HG02981 (cell line): ENCODE measurements at regions not wholly inside any gene's neighbourhood (a gene's known extent, or its start where the extent isn't known, plus 50 kb on each side); places are given as distances from the start of the nearest gene placed in this dataset.
"Not testable (repeated sequence)": the region's sequence is repeated elsewhere in the genome, so short reads cannot be mapped to it uniquely, and the experiment has no call there.

ENCODE experiments used
- ATAC-seq: cut with Tn5 transposase; IDR thresholded peaks from one replicate; pipeline ENCODE4 v1.9.1; 2021; ENCODE audit warnings: mild to moderate bottlenecking, moderate library complexity; ENCODE audit not compliant: unreplicated experiment

DNA sequence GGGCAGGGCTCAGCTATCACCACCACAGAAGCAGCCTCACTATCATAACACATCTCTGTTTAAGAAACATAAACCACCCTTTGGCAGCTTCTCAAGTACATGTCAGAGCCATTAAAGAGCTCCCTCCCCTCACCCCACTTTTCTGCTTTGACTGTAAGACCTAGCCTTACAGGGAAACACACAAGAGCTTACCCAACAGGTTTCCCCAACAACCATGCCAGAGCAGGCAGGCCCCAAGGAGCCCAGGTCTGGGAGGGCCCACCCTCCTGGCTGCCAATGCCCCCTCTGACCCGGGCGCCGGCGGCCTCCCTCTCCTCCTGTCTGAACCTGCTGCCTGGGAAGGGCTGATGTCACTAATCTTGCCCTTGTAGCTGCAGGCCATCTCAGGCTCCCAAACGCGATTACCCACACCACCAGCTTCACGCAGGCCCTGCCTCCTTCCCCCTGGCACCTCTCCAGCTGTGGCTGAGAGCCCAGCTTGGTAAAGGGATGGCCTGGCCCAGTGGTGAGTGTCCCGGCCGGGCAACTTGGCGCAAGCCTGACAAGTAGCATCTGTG, 402.0 kb downstream of the MAFB start:
- no peak for ATAC-seq

DNA sequence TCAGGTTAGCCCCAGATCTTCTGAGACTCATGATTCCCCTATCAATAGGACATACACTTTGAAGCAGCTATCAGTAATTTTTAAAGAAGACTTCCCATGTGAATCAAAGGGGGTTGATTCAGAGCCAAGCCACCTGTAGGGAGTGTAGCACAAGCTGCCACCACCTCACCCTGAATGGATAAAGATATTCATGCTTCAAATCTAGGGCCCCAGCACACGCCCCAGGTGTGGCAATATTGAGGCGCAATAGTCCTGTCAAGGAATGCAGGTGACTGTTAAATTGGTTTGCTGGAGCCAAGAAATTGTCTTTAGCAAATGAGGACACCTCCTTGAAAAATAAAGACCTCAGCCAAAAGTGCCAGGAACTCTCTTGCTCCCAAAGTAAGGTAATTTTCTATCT, 404.4 kb downstream of the MAFB start:
- no peak for ATAC-seq

DNA sequence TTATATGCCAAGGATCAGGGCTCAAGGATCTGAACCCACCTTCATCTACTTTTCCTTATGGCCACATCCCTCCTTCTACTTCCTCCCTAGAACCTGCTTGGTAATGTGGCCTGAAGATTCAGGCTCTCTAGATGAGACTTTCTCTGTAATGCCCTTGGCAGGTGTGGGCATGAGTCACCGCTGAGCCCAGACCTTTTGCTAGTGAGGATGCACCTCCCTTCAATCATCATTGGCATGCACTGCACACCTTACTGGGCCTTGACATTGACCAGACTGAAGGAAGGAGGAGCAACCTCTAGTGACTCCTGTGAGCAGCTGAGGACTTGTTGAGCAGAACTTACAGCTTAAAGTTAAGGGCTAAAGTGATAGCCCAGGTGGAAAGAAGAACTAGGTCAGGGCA, 405.3 kb downstream of the MAFB start:
- no peak for ATAC-seq

DNA sequence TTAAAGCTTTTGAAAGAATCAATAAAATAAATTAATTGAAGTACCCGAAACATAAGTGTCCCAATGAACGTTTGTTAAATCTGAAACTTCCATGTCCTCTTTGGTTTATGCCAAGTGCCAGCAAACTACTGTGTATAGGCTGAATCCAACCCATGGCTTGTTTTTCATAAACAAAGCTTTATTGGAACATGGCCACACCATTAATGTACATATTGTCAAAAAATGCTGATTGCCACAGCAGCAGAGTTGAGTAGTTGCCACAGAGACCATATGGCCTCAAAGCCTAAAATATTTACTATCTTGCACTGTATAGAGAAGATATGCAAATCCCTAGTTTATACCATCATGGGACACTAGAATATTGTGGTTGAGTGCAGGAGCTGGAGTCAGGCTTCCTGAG, 406.1 kb downstream of the MAFB start:
- ATAC-seq, result no peak

DNA sequence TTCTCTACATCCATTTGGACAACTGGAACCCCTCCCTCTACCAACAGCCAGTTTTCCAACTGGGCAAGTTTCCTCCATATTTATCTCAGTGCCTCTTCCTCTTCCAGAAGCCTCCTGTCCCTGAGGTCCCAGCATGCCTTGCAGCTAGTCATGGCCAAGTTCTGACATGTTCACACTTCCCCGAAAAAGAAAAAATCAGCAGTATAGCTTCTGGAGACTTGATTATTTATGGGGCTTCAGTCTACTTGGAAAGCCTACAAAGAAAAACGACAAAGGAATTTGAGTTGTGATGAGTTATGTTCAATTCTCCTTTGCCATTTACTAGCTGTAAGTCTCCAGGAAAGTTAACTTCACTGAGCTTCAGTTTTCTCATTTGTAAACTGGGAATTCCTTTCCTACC, 406.5 kb downstream of the MAFB start:
- ATAC-seq, result no peak

DNA sequence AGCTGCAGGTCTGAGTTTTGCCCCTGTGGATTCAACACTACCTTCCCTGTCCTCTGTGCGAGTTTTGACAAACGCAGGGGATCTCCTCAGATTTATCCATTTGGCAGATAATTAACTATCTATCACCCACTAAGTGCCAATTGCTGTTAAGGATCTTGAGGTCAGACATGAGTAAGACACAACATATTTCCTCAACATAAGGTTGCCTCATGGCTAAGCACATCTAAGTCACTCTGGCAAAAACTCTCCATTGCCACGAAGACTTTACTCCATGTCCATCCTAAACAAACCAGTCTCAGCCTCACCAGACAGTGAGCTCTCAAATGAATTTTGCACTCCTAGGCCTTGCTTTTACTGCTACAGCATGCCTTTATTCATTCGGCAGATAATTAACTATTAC, 408.4 kb downstream of the MAFB start:
- no peak for ATAC-seq

DNA sequence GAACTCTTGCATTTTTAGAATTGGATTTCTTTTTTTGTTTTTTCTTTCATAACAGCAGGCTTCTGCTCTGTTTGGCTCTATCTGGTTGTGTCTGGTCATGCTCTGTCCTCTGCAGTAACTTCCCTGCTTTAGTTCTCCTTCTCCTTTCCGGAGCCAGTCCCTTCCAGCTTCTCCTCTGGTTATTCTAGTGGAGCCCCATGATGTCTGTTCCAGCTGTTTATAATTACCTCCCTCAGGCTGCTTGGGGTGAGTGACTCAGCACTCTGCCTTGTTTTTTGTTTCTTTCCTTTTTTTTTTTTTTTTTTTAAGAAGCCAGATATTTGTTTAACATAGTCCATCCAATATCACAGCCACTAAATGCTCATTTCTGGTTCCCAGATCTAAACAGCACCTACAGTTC, 409.6 kb downstream of the MAFB start:
- no peak for ATAC-seq

DNA sequence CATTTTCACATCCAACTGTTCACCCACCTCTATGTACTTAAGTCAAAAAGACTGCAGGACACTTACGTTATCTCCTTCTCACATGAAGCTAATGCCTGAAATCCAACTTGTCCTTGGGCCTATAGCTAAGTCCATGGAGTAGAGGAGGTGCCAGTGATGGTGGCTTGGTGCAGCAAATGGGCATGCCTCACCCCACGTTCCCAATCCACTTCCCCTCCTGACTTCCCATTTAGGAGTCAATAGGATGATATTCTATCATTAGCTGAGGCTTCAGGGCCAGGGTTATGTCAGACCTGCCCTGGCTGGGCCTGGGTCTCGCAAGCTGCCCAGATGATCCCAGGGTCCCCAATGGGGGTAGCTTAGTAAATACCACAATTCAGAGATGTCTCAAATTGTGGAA, 410.4 kb downstream of the MAFB start:
- no peak for ATAC-seq

DNA sequence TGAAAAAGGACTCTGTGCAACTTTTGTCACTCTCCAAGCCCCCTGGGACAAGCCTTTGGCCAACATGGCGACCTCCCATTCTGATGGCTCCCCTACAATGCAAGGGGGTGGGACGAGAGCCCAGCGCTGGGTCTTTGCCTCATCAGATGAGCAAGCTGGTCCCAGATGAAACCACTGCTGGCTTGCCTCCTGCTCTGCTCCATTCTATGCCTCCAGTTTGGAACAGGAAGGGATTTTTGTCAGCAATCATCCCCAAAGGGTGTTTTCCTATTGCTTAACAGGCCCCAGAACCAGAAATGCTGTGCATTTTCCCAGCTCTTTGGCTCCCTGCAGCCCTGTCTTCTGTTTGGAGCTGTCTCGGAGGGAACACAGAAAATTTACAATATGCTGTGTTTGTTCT, 412.7 kb downstream of the MAFB start:
- no peak for ATAC-seq

DNA sequence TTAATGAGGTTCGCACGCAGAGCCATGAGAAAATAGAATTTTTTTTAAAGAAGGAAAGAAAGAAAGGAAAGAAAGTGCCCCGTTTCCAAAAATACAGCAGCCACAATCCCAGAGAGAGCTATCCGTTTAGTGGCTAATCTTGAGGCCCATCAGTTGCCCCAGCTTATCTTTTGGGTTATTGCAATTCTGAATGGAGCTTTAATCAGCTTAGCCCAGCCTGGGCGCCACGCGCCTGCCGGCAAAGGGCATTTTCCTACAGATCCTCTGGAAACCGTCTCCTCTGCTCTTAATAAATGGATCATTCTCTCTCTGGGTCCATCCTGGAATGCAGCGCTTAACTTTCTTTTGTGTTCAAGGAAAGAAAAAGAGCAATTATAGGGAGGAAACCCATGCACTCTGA, 413.3 kb downstream of the MAFB start:
- ATAC-seq, result no peak

DNA sequence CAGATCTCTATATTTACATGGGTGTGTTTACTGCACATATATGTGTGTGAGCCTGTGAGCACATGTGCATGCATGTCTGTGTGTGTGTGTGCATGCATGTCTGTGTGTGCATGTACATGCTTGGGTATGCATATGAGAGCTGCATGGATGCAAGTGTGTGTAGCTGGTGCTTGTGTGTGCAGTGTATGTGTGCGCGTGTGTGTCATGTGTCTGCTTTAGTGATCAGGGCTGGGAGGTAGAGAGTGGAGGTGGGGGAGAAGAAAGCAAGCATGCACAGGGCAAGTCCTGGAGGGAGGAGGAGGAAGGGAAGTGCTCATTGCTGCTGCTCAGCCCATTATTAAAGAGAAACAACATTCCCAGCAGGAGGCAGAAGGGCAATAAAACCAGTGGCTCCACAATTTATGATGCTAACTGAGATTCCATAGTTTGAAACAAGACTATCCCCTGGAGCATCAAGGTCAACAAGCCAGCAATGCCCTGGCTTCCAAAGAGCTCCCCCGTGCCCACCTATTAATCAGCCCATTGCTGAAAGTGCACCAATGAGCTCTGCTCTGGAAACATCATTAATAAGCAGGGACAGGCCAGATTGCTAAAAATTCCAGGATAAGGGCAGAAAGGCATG, 414.0 kb downstream of the MAFB start:
- no peak for ATAC-seq

DNA sequence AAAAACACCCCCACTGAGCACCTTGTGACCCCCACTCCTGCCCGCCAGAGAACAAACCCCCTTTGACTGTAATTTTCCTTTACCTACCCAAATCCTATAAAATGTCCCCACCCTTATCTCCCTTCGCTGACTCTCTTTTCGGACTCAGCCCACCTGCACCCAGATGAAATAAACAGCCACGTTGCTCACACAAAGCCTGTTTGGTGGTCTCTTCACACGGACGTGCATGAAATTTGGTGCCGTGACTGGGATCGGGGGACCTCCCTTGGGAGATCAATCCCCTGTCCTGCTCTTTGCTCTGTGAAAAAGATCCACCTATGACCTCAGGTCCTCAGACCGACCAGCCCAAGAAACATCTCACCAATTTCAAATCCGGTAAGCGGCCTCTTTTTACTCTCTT, 419.8 kb downstream of the MAFB start:
- ATAC-seq, result not testable (repeated sequence)

DNA sequence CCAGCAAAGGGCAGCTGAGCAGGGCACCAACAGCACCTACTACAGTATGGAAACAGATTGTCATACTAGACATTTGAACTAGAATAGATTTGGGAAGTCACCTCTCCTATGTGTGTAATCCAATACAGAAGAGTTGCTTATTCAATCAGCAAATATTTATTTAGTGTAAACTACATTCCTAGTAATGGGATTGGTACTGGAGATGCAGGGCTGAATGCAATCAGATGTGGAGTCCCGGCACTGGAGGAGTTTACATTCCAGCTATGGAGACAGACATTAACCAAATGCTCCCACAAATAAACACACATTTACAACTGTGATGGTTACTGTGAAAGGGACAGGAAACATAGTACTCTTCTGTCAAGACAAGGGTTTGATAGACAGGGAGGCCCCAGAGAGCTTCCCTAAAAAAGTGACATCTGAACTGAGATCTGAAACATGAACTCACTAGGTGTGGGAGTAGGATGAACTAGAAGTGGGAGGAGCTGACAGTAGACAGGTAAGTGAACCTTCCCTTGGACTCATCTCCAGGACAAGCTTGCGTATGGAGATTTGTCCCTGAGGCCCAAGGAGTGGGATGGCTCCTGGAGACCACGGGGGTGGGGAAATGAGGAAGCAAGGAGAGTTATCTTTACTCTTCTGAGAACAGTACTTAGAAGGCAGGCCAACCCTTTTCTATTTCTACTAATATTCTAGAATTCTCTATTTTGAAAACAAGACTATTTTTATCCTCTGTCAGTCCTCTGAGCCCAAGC, 420.5 kb downstream of the MAFB start:
- no peak for ATAC-seq

DNA sequence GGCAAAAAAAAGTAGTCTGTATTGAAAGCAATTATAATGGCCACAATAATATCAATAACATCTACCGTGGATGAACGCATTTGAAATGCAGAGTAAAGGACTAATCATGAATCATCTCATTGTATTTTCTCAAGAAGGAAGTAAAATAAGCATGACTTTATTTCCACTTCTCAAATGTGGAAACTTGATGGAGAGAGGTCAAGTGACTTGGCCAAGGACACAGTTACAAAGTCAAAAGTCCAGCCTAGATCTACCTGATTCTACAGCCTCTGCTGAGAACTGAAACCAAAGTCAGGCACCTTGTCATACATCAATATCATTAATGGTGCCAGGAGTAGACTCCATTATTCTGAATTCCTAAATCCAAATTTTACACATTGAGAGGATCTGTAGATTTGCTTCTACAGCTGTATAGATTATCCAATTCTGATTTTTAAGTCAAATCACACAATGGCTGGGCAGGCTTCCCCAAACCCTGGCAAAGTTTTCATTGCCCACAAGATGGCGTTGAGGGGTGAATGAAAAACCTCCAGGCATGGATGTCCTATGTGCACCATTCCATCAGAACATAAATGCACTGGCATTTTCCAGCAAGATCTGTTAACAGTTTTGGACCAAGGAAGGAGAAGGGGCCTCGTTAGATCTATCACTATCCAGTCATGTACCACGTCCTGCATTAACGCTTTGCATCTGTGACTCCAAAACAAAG, 423.1 kb downstream of the MAFB start:
- no peak for ATAC-seq

DNA sequence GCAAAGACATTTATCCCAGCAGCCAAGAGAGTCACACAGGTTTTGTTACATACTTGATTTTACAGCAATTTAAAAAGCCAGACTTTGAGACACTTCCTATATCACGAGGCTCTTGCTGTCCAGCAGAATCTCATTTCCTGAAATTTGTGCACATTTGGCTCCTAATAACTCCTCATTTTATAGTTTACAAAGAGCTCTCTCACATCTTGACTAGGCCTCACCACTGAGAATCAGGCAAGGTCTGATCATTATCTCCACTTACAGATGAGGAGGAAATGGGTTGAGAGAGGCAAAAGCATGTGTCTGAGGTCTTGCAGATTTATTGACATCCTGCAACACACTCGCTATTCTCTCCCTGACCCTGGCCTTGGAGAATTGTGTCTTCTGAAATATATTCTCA, 426.8 kb downstream of the MAFB start:
- ATAC-seq, result no peak

DNA sequence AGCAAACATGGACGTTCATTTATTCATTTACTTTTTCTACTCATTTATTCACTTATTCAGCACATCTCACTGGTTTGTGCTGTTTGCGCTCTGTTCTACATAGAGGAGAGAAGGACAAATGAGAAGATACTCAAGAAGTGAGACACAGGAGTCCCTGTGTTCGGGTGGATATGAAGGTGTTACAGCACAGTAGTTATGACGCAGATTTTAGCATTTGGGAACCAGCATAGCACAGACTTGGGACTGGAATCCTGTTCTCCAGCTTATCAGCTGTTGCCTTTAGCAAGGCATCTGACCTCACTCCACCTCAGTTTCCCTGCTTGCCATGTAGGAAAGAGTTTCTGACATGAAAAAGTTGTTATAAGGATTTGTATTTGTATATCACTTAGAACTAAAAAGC, 430.1 kb downstream of the MAFB start:
- no peak for ATAC-seq

DNA sequence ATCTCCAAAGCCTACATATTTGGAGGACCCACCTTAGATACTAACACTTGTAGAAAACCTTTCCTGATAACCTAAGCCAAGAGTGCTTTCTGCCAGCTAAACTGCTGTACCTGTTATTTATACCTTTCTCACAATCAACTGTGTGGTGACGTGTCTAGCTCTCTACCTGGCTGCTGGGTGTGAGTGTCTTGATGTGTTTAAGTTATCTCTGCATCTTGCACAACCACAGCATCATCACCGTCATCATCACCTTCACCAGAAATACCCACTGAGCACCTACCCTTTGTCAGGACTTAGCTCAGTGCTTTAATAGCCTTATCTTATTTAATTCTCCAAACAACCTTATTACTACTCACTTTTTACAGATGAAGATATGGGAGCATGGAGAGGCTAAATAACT, 431.3 kb downstream of the MAFB start:
- ATAC-seq, result no peak

DNA sequence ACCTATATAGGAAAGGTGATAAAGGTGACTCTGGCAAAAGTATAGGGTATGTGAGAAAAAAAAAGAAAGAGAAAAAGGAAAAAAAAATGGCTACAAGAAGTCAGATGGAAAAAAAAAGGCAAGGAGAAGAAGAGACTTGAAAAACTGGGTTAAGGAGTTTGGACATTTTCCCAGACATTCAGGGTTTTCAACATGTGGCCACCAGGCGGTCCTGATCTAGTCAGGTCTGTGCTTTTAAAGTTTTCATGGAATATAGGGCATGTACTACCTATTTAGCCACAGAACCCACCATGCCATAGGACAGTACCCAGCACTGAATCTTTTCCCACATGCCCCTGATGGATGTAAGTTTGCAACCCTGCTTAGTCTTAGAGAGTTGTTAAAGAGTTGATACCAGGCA, 433.7 kb downstream of the MAFB start:
- ATAC-seq, result no peak

DNA sequence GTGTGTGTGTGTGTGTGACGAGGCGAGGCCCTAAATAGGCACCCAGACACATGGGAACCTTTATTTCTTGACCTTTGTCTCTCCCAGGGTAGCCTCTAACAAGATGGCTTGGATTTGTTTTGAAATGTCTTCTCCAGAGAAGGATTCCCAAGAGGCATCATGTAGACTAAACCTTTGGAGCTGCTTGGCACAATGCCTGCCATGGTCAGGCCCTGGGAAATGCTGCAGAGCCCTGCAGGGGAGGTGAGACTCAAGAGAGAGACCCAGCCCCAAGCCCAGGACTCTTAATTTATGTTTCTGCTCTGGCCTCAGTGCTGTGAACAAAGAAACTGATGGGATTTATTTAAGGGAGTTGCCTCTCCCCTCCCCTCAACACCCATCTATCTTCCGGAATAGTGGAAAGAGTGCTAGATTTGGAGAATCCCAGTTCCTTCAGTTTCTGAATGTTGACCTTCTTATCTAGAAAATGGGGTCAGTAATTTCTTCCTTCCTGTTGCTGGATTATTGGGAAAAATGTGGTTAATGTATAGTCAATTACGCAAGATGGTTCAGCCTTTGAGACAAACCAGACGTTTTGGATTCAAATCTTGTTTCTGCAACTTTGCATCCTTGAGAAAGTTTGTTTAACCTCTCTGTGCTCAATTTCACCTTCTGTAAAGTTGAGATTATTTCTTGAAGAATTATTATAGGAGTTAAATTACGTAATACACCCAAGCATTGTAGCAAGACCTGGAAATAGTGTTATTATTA, 434.8 kb downstream of the MAFB start:
- no peak for ATAC-seq

DNA sequence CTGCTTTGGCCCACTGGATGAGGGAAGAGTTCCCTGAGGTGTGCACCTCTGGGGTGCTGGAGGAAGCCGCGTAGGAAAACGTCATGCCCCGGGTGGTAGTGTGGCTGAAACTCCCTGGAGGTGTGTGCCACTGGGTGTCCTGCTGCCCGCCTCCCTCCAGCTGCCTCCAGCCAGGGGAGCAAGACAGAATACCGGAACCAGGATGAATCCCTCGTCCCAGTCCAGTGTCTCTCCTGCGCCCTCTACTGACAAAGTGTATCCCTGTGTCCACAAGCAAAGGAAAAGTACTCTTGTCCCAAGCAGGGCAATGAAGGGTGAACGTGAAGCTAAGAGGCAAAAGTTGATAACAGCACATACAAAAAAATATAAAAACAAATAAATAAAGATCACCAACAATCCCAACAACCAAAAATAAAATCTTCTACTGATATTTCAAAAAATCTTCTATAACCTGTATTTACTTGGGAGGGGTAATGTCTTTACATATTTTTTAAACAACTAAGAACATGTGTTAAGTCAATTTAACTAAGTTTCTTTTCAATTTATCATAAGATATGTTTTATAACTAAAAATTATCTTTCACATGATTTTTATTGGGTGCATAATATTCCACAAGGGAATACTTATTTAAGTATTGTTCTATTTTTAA, 437.6 kb downstream of the MAFB start:
- no peak for ATAC-seq

DNA sequence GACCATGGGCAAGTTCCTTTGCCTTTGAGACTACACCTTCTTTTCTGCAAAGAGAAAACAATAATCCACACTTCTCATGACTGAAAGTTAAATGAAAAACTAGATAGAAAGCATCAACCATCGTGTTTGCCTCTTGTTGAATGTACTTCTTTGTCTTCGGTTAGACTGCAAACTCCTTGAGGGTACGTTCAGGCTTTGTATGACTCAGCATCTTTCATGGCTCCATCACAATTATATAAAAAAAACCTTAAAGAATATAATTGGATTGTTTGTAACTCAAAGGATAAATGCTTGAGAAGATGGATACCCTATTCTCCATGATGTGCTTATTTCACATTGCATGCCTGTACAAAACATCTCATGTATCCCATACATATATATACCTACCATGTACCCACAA, 439.2 kb downstream of the MAFB start:
- ATAC-seq, result no peak
